Stomach (tissue), 8 donors: ENCODE measurements at regions not wholly inside any gene's neighbourhood (a gene's known extent, or its start where the extent isn't known, plus 50 kb on each side); places are given as distances from the start of the nearest gene placed in this dataset.
A peak's percentile ranks its signal among the peaks of the same experiment; 100 is the strongest.

Source experiments
- DNase-seq, 2 donors: peaks; one replicate each; pipeline versions ENCODE4 v3.0.0 to v3.0.0-alpha.2; 2013 to 2019
- H3K27ac ChIP-seq, 5 donors: fragments of 200-600 bp in 4 of 5; sonication (generic) in 4 of 5; one replicate each; pipeline ENCODE4 v1.5.1; 2013 to 2019; ENCODE audit warnings: mild to moderate bottlenecking in 1 of 5, moderate library complexity in 1 of 5
- H3K27me3 ChIP-seq, 3 donors: fragments of 200-600 bp; sonication (generic); one replicate each; pipeline ENCODE4 v1.5.1; 2017 to 2019; ENCODE audit warnings: mixed run types in 1 of 3
- H3K36me3 ChIP-seq, 4 donors: fragments of 200-600 bp; sonication (generic); 1 replicate in 3 of 4; 2 replicates in 1 of 4; pipeline ENCODE4 v1.5.1; 2016 to 2019
- H3K4me1 ChIP-seq, 4 donors: fragments of 200-600 bp; sonication (generic); one replicate each; pipeline ENCODE4 v1.5.1; 2016 to 2019
- H3K4me3 ChIP-seq, 4 donors: fragments of 200-600 bp; sonication (generic) in 3 of 4; one replicate each; pipeline ENCODE4 v1.5.1; 2016 to 2019; ENCODE audit warnings: mild to moderate bottlenecking in 1 of 4
- H3K9me3 ChIP-seq, 4 donors: fragments of 200-600 bp; sonication (generic); one replicate each; pipeline ENCODE4 v1.5.1; 2016 to 2019
- CTCF ChIP-seq, 7 experiments: fragments of 450-650 bp in 4 of 7; fragments of 200-600 bp in 3 of 7; sonication (generic) in 3 of 7; IDR thresholded peaks; one replicate each; pipeline ENCODE4 v1.5.1; 2016 to 2019; ENCODE audit warnings: antibody characterized with exemption in 7 of 7, control low read depth in 2 of 7, mild to moderate bottlenecking in 1 of 7
- EP300 ChIP-seq: sonication (generic); formaldehyde crosslinking; IDR thresholded peaks from one replicate; pipeline ENCODE4 v1.6.1; 2017; ENCODE audit warnings: antibody characterized with exemption
- POLR2A ChIP-seq, 4 donors: fragments of 450-650 bp; IDR thresholded peaks; one replicate each; pipeline ENCODE4 v1.6.1; 2016; ENCODE audit warnings: antibody characterized with exemption in 4 of 4, control low read depth in 2 of 4, mild to moderate bottlenecking in 1 of 4, moderate library complexity in 1 of 4
- POLR2AphosphoS5 ChIP-seq, 3 donors: sonication (generic); formaldehyde crosslinking; IDR thresholded peaks; one replicate each; pipeline ENCODE4 v1.6.1; 2016; ENCODE audit warnings: antibody characterized with exemption in 3 of 3
- WGBS, 5 donors: extraction: QIAGEN DNeasy Blood & Tissue Kit in 3 of 5; methylation state at CpG; one replicate each; pipeline versions ENCODE4 v1.1.5 to v1.1.7; 2013 to 2018; 5-methylcytosine and 5-hydroxymethylcytosine counted together
- intact Hi-C: fragments of 100-400 bp; cut with DNase I; formaldehyde crosslinking; loops from one replicate; pipeline ENCODE4 v1.15.1; 2023; ENCODE audit warnings: low total_unique reads
- donor health status: healthy with polysubstance abuse.
- donor health status: Bipolar disorder and iron deficiency.
- donor health status: healthy.

- Histone ChIP-seq H3K4me3 (no peak overlapping the region), H3K27me3 (no peaks in the 10 kb centered on the region), H3K4me1 (no peaks in the 10 kb centered on the region), H3K27ac (peak overlapping the region in 4 of 5 donors; percentile 34 to 65 (median 54)), H3K36me3 (no peaks in the 10 kb centered on the region), H3K9me3 (no peaks in the 10 kb centered on the region)
- TF ChIP-seq EP300: no peak
- no peak for TF ChIP-seq CTCF (IDR thresholded peaks at IDR 0.05)
- no peak for TF ChIP-seq POLR2AphosphoS5 (IDR thresholded peaks at IDR 0.05)
- TF ChIP-seq POLR2A (IDR thresholded peaks at IDR 0.05): no peak
- peak in 1 of 2 donors; percentile 80 for DNase-seq
- intact Hi-C loops: no loop called here
- WGBS, 5 donors: 50 to 69% (median 64%) methylated on average over 3 of the region's 3 CpGs
Measured at GRCh38 chr13:47672245-47673008, 328.6 kb downstream of the SUCLA2 start.

- intact Hi-C loops: no loop called here
- peak overlapping the region in 2 of 5 donors; percentile 52 to 65 for H3K27ac ChIP-seq
- DNase-seq: no peak
- H3K27me3 ChIP-seq: no peaks in the 10 kb centered on the region
- no peaks in the 10 kb centered on the region for H3K4me1 ChIP-seq
- H3K9me3 ChIP-seq: no peaks in the 10 kb centered on the region
- no peaks in the 10 kb centered on the region for H3K36me3 ChIP-seq
- 76 to 82% (median 81%) methylated on average over 3 of the region's 3 CpGs for WGBS, 5 donors
- TF ChIP-seq CTCF (IDR thresholded peaks at IDR 0.05): no peak
- no peak for TF ChIP-seq POLR2AphosphoS5 (IDR thresholded peaks at IDR 0.05)
- TF ChIP-seq POLR2A (IDR thresholded peaks at IDR 0.05): no peak
- TF ChIP-seq EP300: no peak
- no peak overlapping the region for H3K4me3 ChIP-seq
Measured at GRCh38 chr13:47671776-47672175, 329.3 kb downstream of the SUCLA2 start.

GRCh38 chr13:47665043-47665442 is 336.0 kb downstream of the SUCLA2 start:
- Histone ChIP-seq H3K27ac (no peak overlapping the region), H3K36me3 (no peaks in the 10 kb centered on the region), H3K4me1 (no peaks in the 10 kb centered on the region), H3K9me3 (no peaks in the 10 kb centered on the region), H3K27me3 (no peaks in the 10 kb centered on the region), H3K4me3 (no peak overlapping the region)
- intact Hi-C loops: no loop called here
- DNase-seq: no peak
- TF ChIP-seq CTCF (IDR thresholded peaks at IDR 0.05): no peak
- TF ChIP-seq POLR2A (IDR thresholded peaks at IDR 0.05): no peak
- TF ChIP-seq EP300: no peak
- no peak for TF ChIP-seq POLR2AphosphoS5 (IDR thresholded peaks at IDR 0.05)
- 61 to 76% (median 74%) methylated on average over 3 of the region's 3 CpGs for WGBS, 5 donors

GRCh38 chr13:47661076-47661475 is 340.0 kb downstream of the SUCLA2 start:
- no peaks in the 10 kb centered on the region for H3K4me1 ChIP-seq
- DNase-seq: no peak
- WGBS, 5 donors: 60 to 74% (median 63%) methylated on average over 4 of the region's 4 CpGs

More at GRCh38 chr13:47661076-47661475, 340.0 kb downstream of the SUCLA2 start:
- H3K36me3 ChIP-seq: no peaks in the 10 kb centered on the region
- no peak overlapping the region for H3K27ac ChIP-seq
- H3K4me3 ChIP-seq: no peak overlapping the region
- no peaks in the 10 kb centered on the region for H3K27me3 ChIP-seq
- TF ChIP-seq EP300 (no peak), POLR2AphosphoS5 (IDR thresholded peaks at IDR 0.05) (no peak), POLR2A (IDR thresholded peaks at IDR 0.05) (no peak), CTCF (IDR thresholded peaks at IDR 0.05) (no peak)
- intact Hi-C loops: no loop called here
- no peaks in the 10 kb centered on the region for H3K9me3 ChIP-seq
